Liver (tissue), 3 donors: ENCODE measurements at regions not wholly inside any gene's neighbourhood (a gene's known extent, or its start where the extent isn't known, plus 50 kb on each side); places are given as distances from the start of the nearest gene placed in this dataset.

Experiments
- CTCF ChIP-seq: fragments of 150-350 bp; IDR thresholded peaks from 2 replicates; pipeline ENCODE4 v1.5.1; 2017; ENCODE audit warnings: improper control_type of control experiment, low read depth, low read length; ENCODE audit not compliant: missing input control
- JUND ChIP-seq, 2 donors: IDR thresholded peaks; 2 replicates each; pipeline ENCODE4 v1.6.1; 2016; ENCODE audit warnings: antibody characterized with exemption in 2 of 2
- MAX ChIP-seq: IDR thresholded peaks from 2 replicates; pipeline ENCODE4 v1.6.1; 2016; ENCODE audit warnings: antibody characterized with exemption
- donor health status: healthy.
- donor health status: healthy.

GRCh38 chr2:12057436-12058166 is 311.2 kb downstream of the LPIN1 start:
- TF ChIP-seq JUND (IDR thresholded peaks at IDR 0.05), result no peak
- TF ChIP-seq CTCF, result no peak
- TF ChIP-seq MAX, result no peak
